ENCODE measurements at regions not wholly inside any gene's neighbourhood (a gene's known extent, or its start where the extent isn't known, plus 50 kb on each side); places are given as distances from the start of the nearest gene placed in this dataset.

DNA sequence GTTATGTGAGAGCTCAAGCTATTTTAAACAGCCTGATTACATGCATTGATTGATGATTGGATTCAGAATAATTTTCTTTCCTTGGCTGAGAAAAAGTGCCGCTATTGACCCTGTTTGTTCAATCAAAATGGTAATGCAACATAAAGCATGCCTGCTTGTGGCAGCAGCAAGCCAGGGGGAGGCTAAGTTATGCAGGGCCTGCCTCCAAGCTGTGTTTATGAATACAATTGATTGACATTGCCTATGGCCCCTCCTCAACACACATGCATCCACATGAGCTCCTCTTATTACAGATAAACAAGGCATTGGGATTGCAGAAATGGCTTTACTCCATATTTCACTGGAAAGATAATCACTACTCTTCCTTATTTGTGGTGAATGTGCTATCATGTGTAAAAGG, 395.6 kb downstream of the TDRD15 start:
- TF ChIP-seq, protein P1, sequence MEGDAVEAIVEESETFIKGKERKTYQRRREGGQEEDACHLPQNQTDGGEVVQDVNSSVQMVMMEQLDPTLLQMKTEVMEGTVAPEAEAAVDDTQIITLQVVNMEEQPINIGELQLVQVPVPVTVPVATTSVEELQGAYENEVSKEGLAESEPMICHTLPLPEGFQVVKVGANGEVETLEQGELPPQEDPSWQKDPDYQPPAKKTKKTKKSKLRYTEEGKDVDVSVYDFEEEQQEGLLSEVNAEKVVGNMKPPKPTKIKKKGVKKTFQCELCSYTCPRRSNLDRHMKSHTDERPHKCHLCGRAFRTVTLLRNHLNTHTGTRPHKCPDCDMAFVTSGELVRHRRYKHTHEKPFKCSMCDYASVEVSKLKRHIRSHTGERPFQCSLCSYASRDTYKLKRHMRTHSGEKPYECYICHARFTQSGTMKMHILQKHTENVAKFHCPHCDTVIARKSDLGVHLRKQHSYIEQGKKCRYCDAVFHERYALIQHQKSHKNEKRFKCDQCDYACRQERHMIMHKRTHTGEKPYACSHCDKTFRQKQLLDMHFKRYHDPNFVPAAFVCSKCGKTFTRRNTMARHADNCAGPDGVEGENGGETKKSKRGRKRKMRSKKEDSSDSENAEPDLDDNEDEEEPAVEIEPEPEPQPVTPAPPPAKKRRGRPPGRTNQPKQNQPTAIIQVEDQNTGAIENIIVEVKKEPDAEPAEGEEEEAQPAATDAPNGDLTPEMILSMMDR (IDR thresholded peaks at IDR 0.05): no peak
- no peak for TF ChIP-seq POLR2A (IDR thresholded peaks at IDR 0.05)

All from heart left ventricle (tissue), 13 donors.